GM13976 (cell line): ENCODE measurements at regions not wholly inside any gene's neighbourhood (a gene's known extent, or its start where the extent isn't known, plus 50 kb on each side); places are given as distances from the start of the nearest gene placed in this dataset.

Experiments
- DNase-seq: peaks from one replicate; pipeline ENCODE4 v3.0.0; 2012; ENCODE audit warnings: low spot score
- CTCF ChIP-seq: IDR thresholded peaks from 2 replicates; pipeline ENCODE4 v1.5.1; 2012; ENCODE audit warnings: borderline replicate concordance, mild to moderate bottlenecking; ENCODE audit not compliant: insufficient read depth; ENCODE audit errors: extremely low read depth, missing control alignments, control extremely low read depth
- in situ Hi-C: fragments of 300-500 bp; cut with MboI; formaldehyde crosslinking; loops from one replicate; pipeline ENCODE4 v1.12.0; 2022; ENCODE audit warnings: low sequenced_read_pairs, mixed read lengths, inconsistent platforms; ENCODE audit not compliant: unreplicated experiment

GRCh38 chr14:38405851-38406635, 150.2 kb upstream of the CLEC14A start:
- in situ Hi-C loops = no loop called here
- DNase-seq = no peak

GRCh38 chr14:38404616-38405015, 148.7 kb upstream of the CLEC14A start:
- no peak for TF ChIP-seq CTCF
- in situ Hi-C loops = no loop called here
- DNase-seq = no peak

More at GRCh38 chr14:38405851-38406635, 150.2 kb upstream of the CLEC14A start:
- TF ChIP-seq CTCF = no peak

GRCh38 chr14:38404100-38404541, 148.2 kb upstream of the CLEC14A start:
- no peak for TF ChIP-seq CTCF
- DNase-seq = no peak
- in situ Hi-C loops = no loop called here

- in situ Hi-C loops = no loop called here
- TF ChIP-seq CTCF = no peak
- DNase-seq = no peak
These were observed 144.9 kb upstream of the CLEC14A start for GRCh38 chr14:38400751-38401150.

GRCh38 chr14:38399652-38400051, 143.8 kb upstream of the CLEC14A start:
- no peak for DNase-seq
- no peak for TF ChIP-seq CTCF
- in situ Hi-C loops = no loop called here

GRCh38 chr14:38394767-38395166, 138.9 kb upstream of the CLEC14A start:
- in situ Hi-C loops = no loop called here
- TF ChIP-seq CTCF = no peak
- DNase-seq = no peak
